HepG2 (cell line): ENCODE measurements at regions not wholly inside any gene's neighbourhood (a gene's known extent, or its start where the extent isn't known, plus 50 kb on each side); places are given as distances from the start of the nearest gene placed in this dataset.
A peak's percentile ranks its signal among the peaks of the same experiment; 100 is the strongest.

ENCODE experiments used
- BRCA1 ChIP-seq: sonication (generic); formaldehyde crosslinking; IDR thresholded peaks from 2 replicates; pipeline ENCODE4 v1.4.0; 2020; ENCODE audit warnings: missing genetic modification reagents
- ELF1 ChIP-seq: sonication (generic); formaldehyde crosslinking; IDR thresholded peaks from 2 replicates; pipeline ENCODE4 v1.4.0; 2020; ENCODE audit warnings: missing genetic modification reagents
- FOXA1 ChIP-seq, 2 experiments: fragments of 450-650 bp in 1 of 2; sonication (generic) in 1 of 2; formaldehyde crosslinking in 1 of 2; IDR thresholded peaks; 2 replicates each; pipeline versions ENCODE4 v1.4.0 to v1.6.1; 2016 to 2020; ENCODE audit warnings: missing genetic modification reagents in 1 of 2
- FOXK2 ChIP-seq: fragments of 450-650 bp; IDR thresholded peaks from 2 replicates; pipeline ENCODE4 v1.6.1; 2016
- GZF1 ChIP-seq: sonication (generic); formaldehyde crosslinking; IDR thresholded peaks from 2 replicates; pipeline ENCODE4 v1.5.1; 2020; ENCODE audit warnings: mild to moderate bottlenecking, missing genetic modification reagents
- HMGXB3 ChIP-seq: sonication (generic); formaldehyde crosslinking; IDR thresholded peaks from 2 replicates; pipeline ENCODE4 v1.4.0; 2020; ENCODE audit warnings: missing genetic modification reagents, borderline replicate concordance
- HNF4G ChIP-seq, 2 experiments: sonication (generic) in 1 of 2; formaldehyde crosslinking in 1 of 2; IDR thresholded peaks; 2 replicates each; pipeline versions ENCODE4 v1.4.0 to v1.6.1; 2011 to 2020; ENCODE audit warnings: borderline replicate concordance in 2 of 2, low read depth in 2 of 2, mild to moderate bottlenecking in 2 of 2, low read length in 1 of 2, missing genetic modification reagents in 1 of 2, moderate library complexity in 1 of 2
- MAFF ChIP-seq: IDR thresholded peaks from 2 replicates; pipeline ENCODE4 v1.6.1; 2011; ENCODE audit warnings: low read depth, low read length, improper control_type of control experiment
- MXD1 ChIP-seq: sonication (generic); formaldehyde crosslinking; IDR thresholded peaks from 2 replicates; pipeline ENCODE4 v1.4.0; 2020; ENCODE audit warnings: mild to moderate bottlenecking, missing genetic modification reagents
- MZF1 ChIP-seq: sonication (generic); formaldehyde crosslinking; IDR thresholded peaks from 2 replicates; pipeline ENCODE4 v1.8.1; 2023; ENCODE audit warnings: mild to moderate bottlenecking, missing genetic modification reagents, borderline replicate concordance
- NFIC ChIP-seq: IDR thresholded peaks from 2 replicates; pipeline ENCODE4 v1.6.1; 2012; ENCODE audit warnings: mild to moderate bottlenecking, low read length, inconsistent platforms
- NR2F1 ChIP-seq, 2 experiments: fragments of 450-650 bp in 1 of 2; formaldehyde crosslinking in 1 of 2; IDR thresholded peaks; 2 replicates each; pipeline versions ENCODE4 v1.5.0 to v1.6.1; 2016 to 2020; ENCODE audit warnings: mild to moderate bottlenecking in 1 of 2, missing compliant biosample characterization in 1 of 2, missing genetic modification reagents in 1 of 2, moderate library complexity in 1 of 2
- RAD21 ChIP-seq: fragments of 450-650 bp; formaldehyde crosslinking; IDR thresholded peaks from 2 replicates; pipeline ENCODE4 v1.5.0; 2020; ENCODE audit warnings: mild to moderate bottlenecking
- REL ChIP-seq: sonication (generic); formaldehyde crosslinking; conservative IDR thresholded peaks from 2 replicates; pipeline ENCODE4 v1.8.0; 2022; ENCODE audit warnings: mild to moderate bottlenecking, missing genetic modification reagents, moderate library complexity
- SIN3B ChIP-seq: fragments of 150-350 bp; IDR thresholded peaks from 2 replicates; pipeline ENCODE4 v1.6.1; 2014; ENCODE audit warnings: low read length
- SKI ChIP-seq: fragments of 450-650 bp; IDR thresholded peaks from one replicate; pipeline ENCODE4 v1.6.1; 2018; ENCODE audit warnings: mild to moderate bottlenecking; ENCODE audit not compliant: partially characterized antibody
- SOX13 ChIP-seq, 3 experiments: fragments of 450-650 bp in 1 of 3; sonication (generic) in 1 of 3; formaldehyde crosslinking in 1 of 3; IDR thresholded peaks in 2 of 3; conservative IDR thresholded peaks in 1 of 3; 2 replicates each; pipeline versions ENCODE4 v1.5.0 to v1.6.1; 2016 to 2020; ENCODE audit warnings: antibody characterized with exemption in 1 of 3, mild to moderate bottlenecking in 1 of 3, missing compliant biosample characterization in 1 of 3, missing genetic modification reagents in 1 of 3, moderate library complexity in 1 of 3
- U2AF2 ChIP-seq: fragments of 200-400 bp; formaldehyde crosslinking; IDR thresholded peaks from 2 replicates; pipeline ENCODE4 v1.6.1; 2017; ENCODE audit warnings: low read depth, mild to moderate bottlenecking, low read length
- XBP1 ChIP-seq: sonication (generic); formaldehyde crosslinking; IDR thresholded peaks from 2 replicates; pipeline ENCODE4 v1.5.0; 2020; ENCODE audit warnings: missing genetic modification reagents
- YEATS4 ChIP-seq: sonication (generic); formaldehyde crosslinking; IDR thresholded peaks from 2 replicates; pipeline ENCODE4 v1.4.0; 2020; ENCODE audit warnings: missing genetic modification reagents, borderline replicate concordance
- ZFP1 ChIP-seq: IDR thresholded peaks from 2 replicates; pipeline ENCODE4 v1.6.1; 2016
- ZFP36L2 ChIP-seq: sonication (generic); formaldehyde crosslinking; IDR thresholded peaks from 2 replicates; pipeline ENCODE4 v1.4.0; 2020; ENCODE audit warnings: missing genetic modification reagents
- ZNF3 ChIP-seq: IDR thresholded peaks from 2 replicates; pipeline ENCODE4 v1.7.0; 2017; ENCODE audit warnings: inconsistent platforms
- ZNF441 ChIP-seq: sonication (generic); formaldehyde crosslinking; IDR thresholded peaks from 2 replicates; pipeline ENCODE4 v1.7.0; 2021; ENCODE audit warnings: missing genetic modification reagents, borderline replicate concordance
- ZNF484 ChIP-seq: sonication (generic); formaldehyde crosslinking; IDR thresholded peaks from 2 replicates; pipeline ENCODE4 v1.5.1; 2020; ENCODE audit warnings: mild to moderate bottlenecking, low read depth, missing genetic modification reagents, borderline replicate concordance
- ZNF747 ChIP-seq: sonication (generic); formaldehyde crosslinking; IDR thresholded peaks from 2 replicates; pipeline ENCODE4 v1.8.1; 2023; ENCODE audit warnings: missing genetic modification reagents, mild to moderate bottlenecking, borderline replicate concordance
- ZNF772 ChIP-seq: sonication (generic); formaldehyde crosslinking; IDR thresholded peaks from 2 replicates; pipeline ENCODE4 v1.5.0; 2020; ENCODE audit warnings: mild to moderate bottlenecking, missing genetic modification reagents
- ZNF841 ChIP-seq: sonication (generic); formaldehyde crosslinking; IDR thresholded peaks from 2 replicates; pipeline ENCODE4 v1.8.1; 2023; ENCODE audit warnings: missing genetic modification reagents, borderline replicate concordance

- TF ChIP-seq FOXK2: no peak
- TF ChIP-seq ZNF441 (CRISPR knock-in tag): 0 out of 2 replicates have a peak, but pooled peaks have one; percentile 27
- no peak for TF ChIP-seq ZNF484 (CRISPR knock-in tag)
- TF ChIP-seq ZFP36L2: no peak
- peak; percentile 36 for TF ChIP-seq HNF4G (IDR thresholded peaks at IDR 0.05; ENCODE audit: borderline replicate concordance, low read depth, low read length)
- no peak for TF ChIP-seq HNF4G (CRISPR knock-in tag; IDR thresholded peaks at IDR 0.05; ENCODE audit: borderline replicate concordance, low read depth)
- no peak for TF ChIP-seq BRCA1
- TF ChIP-seq SOX13 (IDR thresholded peaks at IDR 0.05): no peak
- peak in 1 of 2 experiments; percentile 65; a peak in 2 of 4 replicates for TF ChIP-seq SOX13 (CRISPR knock-in tag; conservative IDR thresholded peaks at IDR 0.05 in 1 of 2, IDR thresholded peaks at IDR 0.05 in 1 of 2)
- no peak for TF ChIP-seq HMGXB3
- TF ChIP-seq RAD21 (CRISPR knock-in tag): 0 out of 2 replicates have a peak, but pooled peaks have one; percentile 3
- TF ChIP-seq ZNF747 (CRISPR knock-in tag): 0 out of 2 replicates have a peak, but pooled peaks have one; percentile 23
- no peak for TF ChIP-seq ZNF3
- TF ChIP-seq U2AF2: no peak
- no peak for TF ChIP-seq SIN3B
- no peak for TF ChIP-seq MZF1 (CRISPR knock-in tag)
- no peak for TF ChIP-seq XBP1 (CRISPR knock-in tag)
- TF ChIP-seq FOXA1 (IDR thresholded peaks at IDR 0.05): no peak
- no peak for TF ChIP-seq FOXA1 (CRISPR knock-in tag; IDR thresholded peaks at IDR 0.05)
- 0 out of 2 replicates have a peak, but pooled peaks have one; percentile 12 for TF ChIP-seq ZFP1
- TF ChIP-seq ZNF772 (CRISPR knock-in tag): 0 out of 2 replicates have a peak, but pooled peaks have one; percentile 25
- no peak for TF ChIP-seq GZF1
- no peak for TF ChIP-seq YEATS4 (CRISPR knock-in tag)
- no peak for TF ChIP-seq ELF1
- TF ChIP-seq NFIC: no peak
- no peak for TF ChIP-seq MXD1 (CRISPR knock-in tag)
- no peak for TF ChIP-seq REL (CRISPR knock-in tag)
- TF ChIP-seq SKI: no peak
- TF ChIP-seq MAFF: no peak
- TF ChIP-seq ZNF841 (CRISPR knock-in tag): no peak
- no peak for TF ChIP-seq NR2F1 (CRISPR knock-in tag; IDR thresholded peaks at IDR 0.05)
These were observed 135.8 kb upstream of the HAAO start (continued) for GRCh38 chr2:42928161-42928691.
